ENCODE measurements at regions not wholly inside any gene's neighbourhood (a gene's known extent, or its start where the extent isn't known, plus 50 kb on each side); places are given as distances from the start of the nearest gene placed in this dataset.
"Not testable (repeated sequence)": the region's sequence is repeated elsewhere in the genome, so short reads cannot be mapped to it uniquely, and the experiment has no call there.

DNA sequence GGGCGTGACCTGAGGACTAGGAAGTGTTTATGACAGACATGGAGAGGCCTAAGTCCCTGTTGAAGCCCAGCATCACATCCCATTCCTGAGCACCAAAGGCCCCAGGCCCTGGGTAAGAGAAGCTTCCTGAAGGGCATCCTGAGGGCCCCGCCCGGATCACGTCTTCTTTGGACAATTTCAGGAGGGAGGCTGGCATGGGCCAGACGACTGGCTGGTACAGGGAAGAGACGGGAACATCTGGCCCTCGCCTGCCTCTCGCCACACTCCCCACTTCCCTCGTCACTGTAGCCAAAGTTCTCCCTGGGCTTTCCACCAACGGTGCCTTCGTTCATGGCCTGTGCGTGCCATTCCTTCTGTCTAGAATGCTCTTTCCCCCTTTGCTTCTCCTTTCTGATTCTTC, 128.1 kb downstream of the LRRC37A3 start:
- DNase-seq (ENCODE audit: low spot score, unreplicated experiment); H3K4me3 Mint-ChIP-seq (ENCODE audit: low read depth); H3K4me1 Mint-ChIP-seq (ENCODE audit: low read depth); H3K27ac Mint-ChIP-seq; H3K9me3 Mint-ChIP-seq (ENCODE audit: low read depth); H3K27me3 Mint-ChIP-seq; H3K36me3 Mint-ChIP-seq (ENCODE audit: insufficient read depth): not testable (repeated sequence)

DNA sequence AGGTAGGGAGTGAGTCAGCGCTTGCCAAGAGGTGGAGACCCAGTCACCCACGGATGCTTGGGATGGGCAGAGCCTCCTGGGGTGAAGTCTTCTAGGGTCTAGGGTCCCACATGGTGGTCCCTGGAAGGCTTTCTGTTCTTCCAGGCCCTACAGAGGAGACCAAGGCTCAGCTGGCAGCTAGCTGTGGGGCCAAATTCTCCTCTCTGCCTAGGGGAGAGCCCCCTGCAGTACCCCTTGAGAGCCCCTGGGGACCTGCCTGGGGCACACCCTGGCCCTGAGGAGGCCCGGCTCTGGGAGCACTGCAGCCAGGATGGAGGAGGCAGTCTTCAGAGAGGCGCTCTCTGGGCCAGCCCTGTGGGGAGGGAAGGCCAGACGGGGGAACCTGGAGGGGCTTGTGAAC, 128.6 kb upstream of the SMURF2 start:
- not testable (repeated sequence) for H3K9me3 Mint-ChIP-seq (ENCODE audit: low read depth); H3K4me3 Mint-ChIP-seq (ENCODE audit: low read depth); H3K27me3 Mint-ChIP-seq; H3K36me3 Mint-ChIP-seq (ENCODE audit: insufficient read depth); H3K27ac Mint-ChIP-seq; DNase-seq (ENCODE audit: low spot score, unreplicated experiment); H3K4me1 Mint-ChIP-seq (ENCODE audit: low read depth)

DNA sequence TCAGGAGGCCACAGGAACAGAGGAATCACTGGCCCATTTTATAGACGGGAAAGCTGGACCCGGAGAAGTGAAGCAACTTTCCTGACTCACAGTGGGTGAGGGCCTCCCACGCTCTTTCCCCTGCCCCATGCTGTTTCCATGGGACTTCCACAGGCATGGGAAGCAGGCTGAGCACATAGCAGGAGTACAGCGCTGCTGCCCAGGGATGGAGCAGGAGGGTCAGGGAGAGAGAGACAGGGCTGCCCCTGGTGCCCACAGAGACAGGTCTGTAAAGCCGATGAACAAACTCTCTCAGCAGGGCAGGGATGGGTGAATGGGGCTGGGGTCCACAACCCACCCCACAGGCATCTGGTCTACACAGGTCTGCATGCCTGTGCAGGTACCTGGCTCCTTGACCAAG, 128.1 kb upstream of the SMURF2 start:
- not testable (repeated sequence) for H3K27ac Mint-ChIP-seq; H3K4me1 Mint-ChIP-seq (ENCODE audit: low read depth); H3K9me3 Mint-ChIP-seq (ENCODE audit: low read depth); H3K36me3 Mint-ChIP-seq (ENCODE audit: insufficient read depth); DNase-seq (ENCODE audit: low spot score, unreplicated experiment); H3K27me3 Mint-ChIP-seq; H3K4me3 Mint-ChIP-seq (ENCODE audit: low read depth)

DNA sequence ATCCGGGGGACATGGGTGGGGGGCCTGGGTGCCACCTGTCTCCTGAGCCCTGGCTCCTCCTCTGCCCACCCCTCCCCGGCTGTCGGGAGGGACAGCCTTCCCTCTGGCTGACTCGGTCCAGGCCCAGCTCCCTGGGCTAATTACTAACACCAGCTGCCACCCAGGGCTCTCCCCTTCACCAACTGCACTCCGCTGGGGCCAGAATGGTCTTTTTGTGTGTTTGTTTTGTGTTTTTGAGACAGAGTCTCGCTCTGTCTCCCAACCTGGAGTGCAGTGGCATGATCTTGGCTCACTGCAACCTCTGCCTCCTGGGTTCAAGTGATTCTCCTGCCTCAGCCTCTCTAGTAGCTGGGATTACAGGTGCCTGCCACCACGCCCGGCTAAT, 126.9 kb upstream of the SMURF2 start:
- not testable (repeated sequence) for H3K4me3 Mint-ChIP-seq (ENCODE audit: low read depth); H3K9me3 Mint-ChIP-seq (ENCODE audit: low read depth); H3K27ac Mint-ChIP-seq; H3K27me3 Mint-ChIP-seq; H3K36me3 Mint-ChIP-seq (ENCODE audit: insufficient read depth); H3K4me1 Mint-ChIP-seq (ENCODE audit: low read depth); DNase-seq (ENCODE audit: low spot score, unreplicated experiment)

DNA sequence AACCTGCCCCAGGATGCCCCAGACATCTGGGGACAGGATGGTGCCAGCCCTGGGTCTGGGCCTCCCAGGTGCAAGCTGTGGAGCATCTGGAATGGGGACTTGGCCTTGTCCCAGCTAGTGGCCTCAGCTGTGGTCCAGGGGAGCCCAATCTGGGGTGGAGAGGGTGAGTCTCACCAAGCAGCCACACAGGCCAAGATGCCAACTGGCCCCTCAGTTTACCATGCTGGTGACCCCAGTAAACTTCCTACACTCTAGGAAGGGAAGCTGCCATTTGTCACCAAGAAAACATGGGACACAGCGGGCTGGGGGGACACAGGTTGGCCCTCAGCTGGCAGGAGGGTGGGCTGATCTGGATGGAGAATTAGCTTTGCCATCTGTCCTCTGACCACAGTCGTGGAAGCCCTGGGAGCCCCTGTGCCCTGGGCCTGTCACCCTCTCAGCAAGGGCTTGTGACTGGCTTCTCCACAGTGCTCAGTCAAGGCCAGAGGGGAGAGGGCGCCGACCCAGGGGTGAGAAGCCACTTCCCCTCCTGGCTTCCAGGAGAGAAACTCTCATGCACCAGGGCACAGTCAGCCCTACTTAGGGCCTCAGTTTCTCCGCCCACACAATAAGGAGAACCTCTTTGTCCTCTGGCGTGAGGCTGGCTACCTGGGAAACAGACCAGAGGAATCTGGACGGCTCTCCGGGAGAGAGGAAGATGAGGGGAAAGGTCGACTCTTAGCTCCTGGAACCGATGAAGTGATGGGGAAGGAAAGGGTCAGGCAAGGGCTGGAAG, 126.4 kb upstream of the SMURF2 start:
- Mint-ChIP-seq H3K4me3 (ENCODE audit: low read depth) (no peak overlapping the region), H3K4me1 (ENCODE audit: low read depth) (no peaks in the 10 kb centered on the region), H3K36me3 (ENCODE audit: insufficient read depth) (peaks cover 8% of the 10 kb centered on the region), H3K27ac (no peak overlapping the region), H3K27me3 (peaks cover 3% of the 10 kb centered on the region), H3K9me3 (ENCODE audit: low read depth) (no peaks in the 10 kb centered on the region)
- no peak for DNase-seq (ENCODE audit: low spot score, unreplicated experiment)
- TF ChIP-seq, protein P1, sequence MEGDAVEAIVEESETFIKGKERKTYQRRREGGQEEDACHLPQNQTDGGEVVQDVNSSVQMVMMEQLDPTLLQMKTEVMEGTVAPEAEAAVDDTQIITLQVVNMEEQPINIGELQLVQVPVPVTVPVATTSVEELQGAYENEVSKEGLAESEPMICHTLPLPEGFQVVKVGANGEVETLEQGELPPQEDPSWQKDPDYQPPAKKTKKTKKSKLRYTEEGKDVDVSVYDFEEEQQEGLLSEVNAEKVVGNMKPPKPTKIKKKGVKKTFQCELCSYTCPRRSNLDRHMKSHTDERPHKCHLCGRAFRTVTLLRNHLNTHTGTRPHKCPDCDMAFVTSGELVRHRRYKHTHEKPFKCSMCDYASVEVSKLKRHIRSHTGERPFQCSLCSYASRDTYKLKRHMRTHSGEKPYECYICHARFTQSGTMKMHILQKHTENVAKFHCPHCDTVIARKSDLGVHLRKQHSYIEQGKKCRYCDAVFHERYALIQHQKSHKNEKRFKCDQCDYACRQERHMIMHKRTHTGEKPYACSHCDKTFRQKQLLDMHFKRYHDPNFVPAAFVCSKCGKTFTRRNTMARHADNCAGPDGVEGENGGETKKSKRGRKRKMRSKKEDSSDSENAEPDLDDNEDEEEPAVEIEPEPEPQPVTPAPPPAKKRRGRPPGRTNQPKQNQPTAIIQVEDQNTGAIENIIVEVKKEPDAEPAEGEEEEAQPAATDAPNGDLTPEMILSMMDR (IDR thresholded peaks at IDR 0.05; ENCODE audit: unreplicated experiment), result no peak

DNA sequence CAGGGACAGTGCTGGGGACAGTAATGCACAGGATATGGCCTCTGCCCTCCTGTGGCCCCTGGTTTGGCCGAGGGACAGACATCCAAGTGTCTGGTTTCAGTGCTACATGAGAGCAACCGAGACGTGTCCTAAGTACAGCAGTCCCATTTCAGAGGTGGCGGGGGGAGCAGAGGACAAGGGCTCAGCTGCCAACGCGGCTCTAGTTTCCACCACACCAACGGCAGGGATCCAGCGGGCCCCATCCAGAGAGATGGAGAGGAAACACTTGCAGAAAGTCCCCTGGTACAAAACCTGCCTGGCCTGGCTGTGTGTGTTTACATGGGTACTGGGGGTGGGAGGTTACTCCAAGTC, 125.8 kb upstream of the SMURF2 start:
- Mint-ChIP-seq H3K9me3 (ENCODE audit: low read depth) (no peaks in the 10 kb centered on the region), H3K4me3 (ENCODE audit: low read depth) (no peak overlapping the region), H3K36me3 (ENCODE audit: insufficient read depth) (peaks cover 8% of the 10 kb centered on the region), H3K27ac (no peak overlapping the region), H3K4me1 (ENCODE audit: low read depth) (no peaks in the 10 kb centered on the region), H3K27me3 (peaks cover 8% of the 10 kb centered on the region)
- no peak for DNase-seq (ENCODE audit: low spot score, unreplicated experiment)
- TF ChIP-seq, protein P1 (IDR thresholded peaks at IDR 0.05; ENCODE audit: unreplicated experiment), result no peak

DNA sequence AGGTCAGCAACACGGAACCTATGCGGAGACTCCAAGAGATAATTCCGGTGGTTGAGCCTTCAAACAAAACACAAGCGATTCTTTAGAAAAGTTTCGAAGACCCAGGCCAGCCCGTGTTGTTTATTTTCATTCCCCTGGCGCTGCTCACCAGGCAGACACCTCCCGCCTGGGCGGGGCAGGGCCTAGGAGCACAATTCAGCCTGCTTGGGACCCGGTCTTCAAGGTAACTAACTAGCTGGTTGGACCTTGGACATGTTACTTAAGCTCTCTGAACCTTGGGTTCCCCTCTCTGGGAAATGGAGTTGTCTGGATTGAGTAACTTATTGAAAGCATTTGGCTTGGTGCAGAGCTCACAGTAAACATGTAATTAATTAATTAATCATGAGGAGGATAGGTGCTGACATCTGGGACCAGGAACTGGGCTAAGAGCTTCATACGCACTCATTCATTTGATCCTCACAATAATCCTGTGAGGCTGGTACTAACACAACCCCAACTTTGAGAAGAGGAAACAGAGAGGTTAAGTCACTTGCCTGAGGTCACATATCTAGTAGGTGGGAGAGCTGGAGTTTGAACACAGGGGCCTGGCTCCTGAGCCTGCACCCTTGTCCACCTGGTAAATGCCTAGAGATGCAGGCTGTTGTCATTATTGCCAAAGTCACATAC, 125.3 kb upstream of the SMURF2 start:
- no peaks in the 10 kb centered on the region for H3K9me3 Mint-ChIP-seq (ENCODE audit: low read depth)
- no peaks in the 10 kb centered on the region for H3K4me1 Mint-ChIP-seq (ENCODE audit: low read depth)
- TF ChIP-seq, protein P1 (IDR thresholded peaks at IDR 0.05; ENCODE audit: unreplicated experiment), result no peak
- no peak overlapping the region for H3K4me3 Mint-ChIP-seq (ENCODE audit: low read depth)
- DNase-seq (ENCODE audit: low spot score, unreplicated experiment), result no peak
- H3K27me3 Mint-ChIP-seq, result peaks cover 13% of the 10 kb centered on the region
- peaks cover 8% of the 10 kb centered on the region for H3K36me3 Mint-ChIP-seq (ENCODE audit: insufficient read depth)
- H3K27ac Mint-ChIP-seq, result no peak overlapping the region

All from progenitor cell of endocrine pancreas (in vitro differentiated cells).